NCI-H2107 treated with DMSO at 0.1 percent for 48 hours (cell line): ENCODE measurements at regions not wholly inside any gene's neighbourhood (a gene's known extent, or its start where the extent isn't known, plus 50 kb on each side); places are given as distances from the start of the nearest gene placed in this dataset.
A peak's percentile ranks its signal among the peaks of the same experiment; 100 is the strongest.
"Not testable (repeated sequence)": the region's sequence is repeated elsewhere in the genome, so short reads cannot be mapped to it uniquely, and the experiment has no call there.

ENCODE experiments used
- DNase-seq: peaks from one replicate; lab custom pipeline; 2025; ENCODE audit not compliant: unreplicated experiment; lab: John Stamatoyannopoulos, UW

DNA sequence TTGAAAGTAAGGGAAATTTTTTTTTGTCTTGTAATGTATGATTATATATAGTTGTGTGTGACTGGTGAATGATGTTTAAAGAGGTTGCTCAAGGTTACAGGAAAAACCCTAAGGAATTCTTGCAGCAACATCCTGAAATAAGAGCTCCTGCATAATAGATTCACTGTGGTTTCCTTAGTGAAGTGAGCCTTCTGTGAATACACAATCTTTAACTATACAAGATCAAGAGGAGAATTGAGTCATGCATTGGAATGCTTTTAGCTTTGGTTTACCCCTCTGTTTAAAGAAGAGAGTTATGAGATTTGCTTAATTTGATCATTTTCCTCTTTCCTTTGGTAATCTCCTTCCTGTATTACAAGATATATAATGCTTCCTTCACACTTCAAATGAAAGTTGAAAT lies 141.6 kb upstream of the EYA4 start:
- peak; percentile 24 for DNase-seq

DNA sequence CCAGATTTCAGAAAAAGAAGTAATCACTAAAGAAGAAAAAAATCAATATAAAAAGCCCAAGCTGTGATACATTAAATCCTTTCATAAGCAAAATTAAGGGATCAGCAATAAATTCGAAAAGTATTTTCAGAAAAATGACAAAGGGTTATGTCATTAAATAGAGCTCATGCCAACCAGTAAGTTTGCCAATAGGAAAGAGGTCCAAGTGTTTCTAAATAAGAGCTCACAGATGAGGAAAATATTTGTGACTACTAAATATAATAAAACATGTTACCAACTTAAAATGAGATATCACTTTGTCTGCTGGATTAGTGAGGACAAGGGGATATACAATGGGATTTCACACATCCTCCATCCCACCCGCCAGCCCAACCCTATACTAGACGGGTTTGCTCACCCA lies 140.3 kb upstream of the EYA4 start:
- no peak for DNase-seq

DNA sequence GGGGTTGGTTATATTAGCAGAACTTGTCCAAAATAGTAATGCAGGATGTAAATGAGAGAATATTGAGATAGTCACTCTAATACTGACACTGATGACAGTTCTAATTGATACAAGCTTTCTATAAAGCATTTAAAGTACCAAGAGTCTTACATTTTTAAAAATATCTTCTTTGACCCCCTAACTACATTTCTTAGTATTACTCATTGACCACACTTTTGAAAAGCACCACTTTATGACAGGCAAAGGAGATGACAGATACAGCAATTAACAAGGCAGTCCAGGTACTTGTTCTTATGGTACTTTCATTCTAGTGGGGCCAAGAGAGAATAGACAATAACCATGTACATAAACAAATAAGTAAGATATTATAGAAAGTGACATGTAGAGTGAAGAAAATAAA lies 139.4 kb upstream of the EYA4 start:
- no peak for DNase-seq

DNA sequence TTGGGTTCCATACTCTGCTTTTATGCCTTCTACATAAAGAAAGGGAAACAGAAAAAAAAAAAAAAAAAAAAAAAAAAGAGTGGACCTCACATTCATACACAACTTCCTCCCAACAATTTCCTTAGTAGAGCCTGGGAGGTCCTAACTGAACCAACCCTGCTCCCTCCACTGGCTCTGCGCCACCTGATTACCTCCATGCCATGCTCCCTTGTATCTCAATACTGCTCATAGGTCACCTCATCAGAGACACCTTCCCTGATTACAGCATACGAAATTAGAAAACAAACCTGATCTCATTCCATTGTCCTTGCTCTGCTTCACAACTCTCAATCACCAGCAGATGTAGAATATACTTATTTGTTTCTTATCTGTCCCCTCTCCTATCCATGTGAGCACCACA lies 134.2 kb upstream of the EYA4 start:
- DNase-seq: no peak

DNA sequence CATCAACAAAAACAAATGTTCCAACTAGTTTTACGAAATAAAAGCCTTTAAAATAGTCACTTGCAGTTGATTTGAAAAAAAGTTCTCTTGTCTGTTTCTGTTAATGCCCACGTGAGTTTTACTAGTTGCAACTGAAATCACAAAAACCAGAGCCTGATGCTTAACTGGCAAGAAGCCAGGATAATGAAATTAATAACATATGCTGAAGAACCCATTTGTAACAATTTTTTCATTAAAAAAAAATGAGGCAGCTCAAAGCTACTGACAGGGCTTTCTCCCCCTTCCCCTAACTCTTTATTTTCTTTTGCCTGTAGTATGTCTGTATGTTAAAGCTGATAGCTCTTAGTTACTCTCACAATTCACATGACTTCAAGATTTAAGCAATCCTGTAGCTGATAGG lies 132.7 kb upstream of the EYA4 start:
- no peak for DNase-seq

DNA sequence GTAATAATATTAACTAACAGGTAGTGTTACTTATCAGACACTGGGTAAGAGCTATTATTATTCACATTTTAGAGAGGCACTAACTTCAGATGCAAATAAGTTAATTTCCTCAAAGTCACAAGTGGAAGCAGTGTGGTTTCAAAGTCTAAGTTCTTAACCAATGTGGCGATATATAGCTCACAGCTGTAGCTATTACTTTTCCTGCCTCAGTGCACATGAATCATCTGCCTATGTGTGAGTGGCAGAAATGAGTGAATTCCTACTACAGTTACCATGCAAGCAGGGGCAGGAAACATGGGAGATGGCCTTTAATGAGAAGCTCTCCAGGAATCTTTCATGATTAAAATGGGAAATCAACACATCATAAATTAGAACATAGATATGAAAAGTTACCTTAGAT lies 126.2 kb upstream of the EYA4 start:
- DNase-seq: no peak

DNA sequence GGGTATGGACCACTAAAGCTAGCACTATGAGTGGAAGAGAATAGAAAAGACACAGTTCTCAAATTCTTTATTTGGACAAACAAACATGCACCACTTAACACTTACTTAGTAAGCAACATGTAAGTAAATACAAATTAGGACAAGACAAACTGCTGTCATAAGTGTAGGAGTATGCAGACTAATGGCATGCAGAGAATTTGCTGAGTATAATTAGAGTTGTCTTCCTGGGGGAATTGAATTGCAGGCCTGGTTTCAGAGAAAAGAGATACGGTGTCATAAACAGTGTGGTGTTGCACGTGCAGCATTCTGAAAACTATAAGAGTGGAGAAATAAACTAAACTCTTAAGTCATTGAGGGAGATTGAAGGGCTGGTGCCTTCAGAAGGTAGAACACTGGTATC lies 125.2 kb upstream of the EYA4 start:
- no peak for DNase-seq

DNA sequence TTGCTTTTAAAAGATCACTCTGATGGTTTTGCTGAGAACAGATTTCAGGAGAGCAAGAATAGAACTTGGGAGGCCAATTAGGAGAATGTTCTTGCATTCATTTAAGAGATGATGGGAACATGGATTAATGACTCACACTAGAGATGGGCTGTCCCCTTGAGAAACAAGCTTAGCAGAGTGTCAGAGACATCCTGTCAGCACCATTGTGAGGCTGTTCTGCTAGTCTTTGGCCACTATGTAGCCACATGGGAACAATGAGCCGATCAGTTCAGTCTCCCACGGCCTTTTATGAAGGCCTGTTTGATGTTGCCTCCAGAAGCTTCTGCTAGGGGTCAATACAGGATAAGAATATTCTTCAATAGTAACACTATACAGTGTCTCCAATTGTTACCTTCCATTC lies 113.0 kb upstream of the EYA4 start:
- no peak for DNase-seq

DNA sequence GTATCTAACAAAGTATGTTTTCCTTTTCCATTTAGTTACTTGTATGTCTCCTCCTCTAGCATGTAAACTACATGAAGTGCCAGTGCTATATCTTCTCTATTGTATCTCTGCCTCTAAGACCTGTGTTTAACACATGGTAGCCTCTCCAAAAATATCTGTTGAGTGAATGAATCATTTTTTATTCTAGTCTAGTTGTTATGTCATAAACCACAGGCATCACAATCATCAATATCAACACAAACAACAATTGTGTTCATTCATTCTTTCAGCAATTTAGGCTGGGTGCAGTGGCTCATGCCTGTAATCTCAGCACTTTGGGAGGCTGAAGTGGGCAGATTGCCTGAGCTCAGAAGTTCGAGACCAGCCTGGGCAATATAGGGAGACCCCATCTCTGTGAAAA lies 111.6 kb upstream of the EYA4 start:
- DNase-seq: no peak

DNA sequence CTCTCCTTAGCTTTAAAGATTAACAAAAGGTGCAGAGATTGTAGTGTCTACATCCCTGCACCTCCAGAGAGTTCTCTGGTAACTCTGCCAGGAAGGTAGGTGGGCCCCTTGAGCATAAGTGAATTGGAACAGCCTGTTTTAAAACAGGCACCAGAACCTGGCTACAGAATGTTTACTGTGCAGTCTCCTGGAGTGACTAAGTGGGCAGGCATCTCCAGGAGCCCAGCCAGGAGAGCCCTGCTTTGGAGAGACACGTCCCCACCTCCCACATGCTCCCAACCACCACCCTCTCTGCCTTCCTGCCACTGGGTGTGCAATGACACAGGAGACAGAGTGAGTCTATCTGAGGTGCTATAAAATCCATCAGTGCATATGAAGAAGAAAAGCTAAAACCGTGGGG lies 110.3 kb upstream of the EYA4 start:
- peak; percentile 35 for DNase-seq

DNA sequence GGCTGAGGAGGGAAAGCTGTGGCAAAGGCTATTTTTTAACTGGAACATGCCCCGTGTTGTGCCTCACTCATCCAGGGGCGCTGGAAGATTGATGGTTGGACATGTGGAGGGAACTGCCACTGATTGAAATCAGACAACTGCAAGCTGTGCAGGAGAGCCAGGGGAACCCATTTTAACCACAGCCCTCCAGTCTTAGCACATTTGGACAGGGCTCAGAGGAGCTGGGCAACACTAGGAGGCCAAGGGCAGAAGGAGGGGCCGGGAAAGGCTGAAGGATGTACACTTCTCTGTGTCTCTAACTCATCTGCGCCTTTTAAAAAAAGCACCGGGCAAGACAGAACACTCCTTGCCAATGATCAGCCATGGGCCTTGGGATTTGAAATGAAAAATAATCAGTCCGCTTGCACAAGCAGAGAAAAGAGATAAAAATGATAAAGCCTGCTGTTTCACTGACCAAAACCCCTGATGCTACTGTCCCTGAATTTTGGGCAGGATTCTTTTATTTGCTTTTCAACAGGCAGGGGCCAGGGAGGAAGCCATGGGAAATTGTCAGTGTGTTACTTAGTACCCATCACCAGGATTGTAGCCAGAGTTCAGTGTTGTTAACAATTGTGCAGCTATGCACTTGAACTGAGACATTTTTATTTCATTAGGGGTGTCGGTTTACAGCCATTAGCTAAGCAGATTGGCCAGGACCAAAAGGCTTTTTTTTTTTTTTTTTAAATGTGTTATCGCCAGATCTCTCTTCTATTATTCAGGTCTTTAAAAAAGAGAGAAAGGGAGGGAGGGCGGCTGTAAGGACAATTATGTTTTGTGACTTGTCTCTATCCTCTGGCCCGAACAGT lies 109.3 kb upstream of the EYA4 start:
- peak; percentile 81 for DNase-seq

DNA sequence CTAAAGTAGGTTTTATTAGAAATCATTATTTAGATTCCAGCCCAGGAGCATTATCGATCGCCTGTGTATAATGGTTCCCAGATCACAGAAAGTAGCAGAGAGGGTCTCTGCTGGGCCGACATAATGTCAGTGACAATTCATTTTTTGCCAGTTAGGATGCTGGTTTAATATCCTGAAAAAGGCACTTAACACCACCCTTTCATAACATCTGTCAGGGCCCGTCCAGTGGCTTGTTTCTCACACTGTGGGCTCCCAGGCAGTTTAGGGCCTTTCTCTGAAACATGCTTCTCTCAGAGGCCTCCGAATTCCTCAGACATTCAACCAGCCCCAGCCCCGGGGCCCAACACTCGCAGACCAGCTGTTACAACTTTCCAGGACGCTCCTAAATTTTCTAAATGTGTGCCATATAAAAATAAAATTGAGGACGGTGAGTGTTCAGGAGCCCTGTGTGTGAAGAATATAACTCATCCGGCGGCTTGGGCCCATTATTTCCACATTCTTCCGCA lies 108.6 kb upstream of the EYA4 start:
- DNase-seq: no peak

DNA sequence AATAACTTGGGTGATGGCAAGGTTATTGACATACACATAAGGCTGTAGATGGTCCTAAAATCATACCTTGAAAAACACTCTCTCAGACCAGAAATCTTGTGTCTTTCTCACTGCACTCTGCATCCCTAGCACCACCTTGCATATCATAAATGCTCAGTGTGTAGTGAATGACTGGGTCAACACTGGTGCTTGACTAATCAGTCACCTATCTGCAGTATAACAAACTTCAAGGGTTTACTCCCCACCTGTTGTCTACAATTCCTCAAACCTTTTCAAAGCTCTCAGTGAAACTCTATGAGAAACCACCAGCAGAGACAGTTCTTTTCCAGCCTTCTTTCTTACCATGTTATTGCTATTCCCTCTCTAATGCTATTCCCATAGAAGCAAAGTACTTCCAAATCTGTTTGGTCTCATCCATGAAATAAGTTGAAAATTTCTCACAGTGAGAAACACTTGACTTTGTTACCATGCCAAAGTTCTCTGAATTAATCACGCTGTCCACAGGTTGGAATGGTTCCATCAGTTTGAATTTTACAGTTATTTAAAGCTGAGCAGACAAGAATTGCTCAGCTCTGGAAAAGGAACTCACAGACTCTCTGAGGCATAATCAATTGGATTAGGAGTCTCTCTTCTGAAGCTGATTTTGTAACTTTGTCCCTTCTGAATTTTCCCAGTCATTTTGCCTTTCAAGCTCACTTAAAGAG lies 104.8 kb upstream of the EYA4 start:
- DNase-seq: no peak

DNA sequence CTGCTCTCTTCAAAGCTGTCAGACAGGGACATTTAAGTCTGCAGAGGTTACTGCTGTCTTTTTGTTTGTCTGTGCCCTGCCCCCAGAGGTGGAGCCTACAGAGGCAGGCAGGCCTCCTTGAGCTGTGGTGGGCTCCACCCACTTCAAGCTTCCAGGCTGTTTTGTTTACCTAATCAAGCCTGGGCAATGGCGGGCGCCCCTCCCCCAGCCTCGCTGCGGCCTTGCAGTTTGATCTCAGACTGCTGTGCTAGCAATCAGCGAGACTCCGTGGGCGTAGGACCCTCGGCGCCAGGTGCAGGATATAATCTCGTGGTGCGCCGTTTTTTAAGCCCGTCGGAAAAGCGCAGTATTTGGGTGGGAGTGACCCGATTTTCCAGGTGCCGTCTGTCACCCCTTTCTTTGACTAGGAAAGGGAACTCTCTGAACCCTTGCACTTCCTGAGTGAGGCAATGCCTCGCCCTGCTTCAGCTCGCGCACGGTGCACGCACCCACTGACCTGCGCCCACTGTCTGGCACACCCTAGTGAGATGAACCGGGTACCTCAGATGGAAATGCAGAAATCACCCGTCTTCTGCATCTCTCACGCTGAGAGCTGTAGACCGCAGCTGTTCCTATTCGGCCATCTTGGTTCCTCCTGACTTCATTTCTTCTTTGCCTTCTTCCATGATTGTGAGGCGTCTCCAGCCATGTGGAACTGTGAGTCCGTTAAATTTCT lies 93.5 kb upstream of the EYA4 start:
- DNase-seq: not testable (repeated sequence)

DNA sequence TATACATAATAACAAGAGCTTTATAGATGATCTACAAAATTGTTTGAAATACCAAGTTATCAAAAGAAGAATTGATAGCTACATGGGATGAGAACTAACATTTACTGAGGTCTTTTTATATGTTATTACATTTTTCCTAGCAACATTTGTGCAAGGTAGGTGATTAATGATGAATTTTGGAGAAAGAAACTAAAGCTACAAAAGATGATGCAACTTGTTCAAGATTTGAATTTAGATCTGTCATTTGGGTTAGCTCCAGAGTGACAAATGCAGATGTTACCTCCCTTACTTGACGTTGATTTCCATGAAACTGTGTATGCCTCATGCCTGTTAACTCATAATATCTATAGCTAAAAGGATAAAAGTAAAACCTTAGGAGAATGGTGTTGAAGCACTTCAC lies 84.5 kb upstream of the EYA4 start:
- DNase-seq: no peak

DNA sequence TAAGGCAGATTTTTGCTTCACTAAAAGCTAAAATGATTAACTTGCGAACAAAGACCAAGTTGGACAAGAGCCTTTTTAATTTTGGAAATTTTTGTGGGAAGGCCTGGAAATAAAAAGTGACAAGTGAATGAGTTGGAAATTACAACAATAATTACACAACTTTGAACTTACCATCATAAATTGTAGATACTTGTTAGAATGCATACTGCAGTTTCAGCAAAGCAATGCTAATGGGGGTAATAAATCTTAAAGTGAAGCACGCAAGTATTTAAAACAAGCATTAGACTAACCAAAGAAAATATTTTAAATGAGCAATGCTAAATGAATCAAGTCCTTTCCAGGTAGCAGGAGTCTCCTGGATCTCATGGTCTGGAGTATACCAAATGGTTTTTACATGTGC lies 83.2 kb upstream of the EYA4 start:
- no peak for DNase-seq

DNA sequence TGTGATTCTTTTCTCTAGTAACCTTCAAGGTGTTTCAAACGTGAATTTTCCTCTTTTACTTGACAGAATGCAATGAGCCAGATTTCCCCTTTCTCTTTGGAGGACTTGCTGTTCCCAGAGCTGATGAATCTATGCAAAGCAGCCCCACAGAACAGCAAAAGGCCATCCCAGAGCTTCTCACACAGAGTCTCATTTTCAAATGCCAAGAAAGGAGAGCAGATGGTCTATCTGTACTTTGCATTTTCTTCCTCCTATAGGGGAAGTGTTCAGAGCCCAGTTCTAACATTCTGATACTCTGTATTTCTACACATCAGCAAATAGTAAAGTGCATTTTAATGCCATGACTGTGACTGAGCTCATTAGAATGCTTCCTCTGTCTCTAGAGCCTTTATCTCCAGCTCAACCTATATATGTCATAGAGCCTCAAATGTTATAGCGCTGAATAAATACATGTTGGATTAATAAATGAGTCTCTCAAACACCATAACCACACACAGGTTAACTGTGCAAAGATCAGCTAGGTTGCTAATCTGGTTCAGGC lies 81.8 kb upstream of the EYA4 start:
- no peak for DNase-seq

DNA sequence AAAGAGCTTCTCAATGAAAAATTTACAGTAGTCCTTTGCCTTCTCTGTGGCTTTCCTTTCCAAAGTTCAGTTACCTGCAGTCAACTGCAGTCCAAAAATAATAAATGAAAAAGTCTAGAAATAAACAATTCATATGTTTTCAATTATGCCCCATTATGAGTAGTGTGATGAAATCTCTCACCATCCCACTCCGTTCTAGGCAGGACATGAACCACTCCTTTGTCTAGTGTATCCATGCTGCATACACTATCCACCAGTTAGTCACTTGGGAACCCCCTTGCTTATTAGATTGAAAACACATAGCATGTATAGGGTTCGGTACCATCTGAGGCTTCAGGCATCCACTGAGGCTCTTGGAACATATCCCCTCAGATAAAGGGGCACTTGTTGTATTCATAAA lies 80.6 kb upstream of the EYA4 start:
- no peak for DNase-seq

DNA sequence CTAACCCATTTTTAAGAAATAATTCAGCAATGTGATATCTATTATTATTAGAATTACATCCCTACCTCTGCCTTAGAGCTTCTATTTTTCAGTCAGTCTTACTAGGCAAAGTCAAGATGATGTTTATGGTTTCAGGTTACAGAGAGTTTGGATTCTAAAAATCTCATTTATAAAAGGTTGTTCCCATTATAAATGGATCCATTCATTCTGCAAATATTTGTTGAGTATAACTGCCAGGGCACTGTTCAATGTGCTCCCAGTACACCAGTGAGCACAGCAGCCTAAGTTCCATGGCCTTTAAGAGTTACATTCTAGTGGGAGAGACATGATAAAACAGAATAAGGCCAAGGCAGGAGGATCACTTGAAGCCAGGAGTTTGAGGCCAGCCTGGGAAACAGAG lies 75.9 kb upstream of the EYA4 start:
- no peak for DNase-seq

DNA sequence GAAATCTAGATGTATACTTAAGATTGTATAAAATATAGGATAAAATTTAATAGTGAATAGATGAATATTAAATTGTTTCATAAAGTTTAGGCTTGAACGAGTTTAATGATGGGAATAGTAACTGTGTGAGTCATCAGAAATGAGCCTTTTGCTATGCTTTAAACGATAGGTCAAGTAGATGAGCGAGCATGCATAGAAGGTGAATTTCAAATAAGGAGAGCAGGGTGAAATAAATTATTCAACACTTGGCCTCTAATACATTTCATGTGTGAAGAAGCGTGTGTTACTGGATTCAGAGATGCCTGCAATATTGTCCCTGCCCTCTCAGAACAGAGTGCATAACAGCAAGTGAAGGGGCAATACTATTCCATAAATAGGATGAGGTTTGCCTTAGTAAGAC lies 74.4 kb upstream of the EYA4 start:
- DNase-seq: no peak

DNA sequence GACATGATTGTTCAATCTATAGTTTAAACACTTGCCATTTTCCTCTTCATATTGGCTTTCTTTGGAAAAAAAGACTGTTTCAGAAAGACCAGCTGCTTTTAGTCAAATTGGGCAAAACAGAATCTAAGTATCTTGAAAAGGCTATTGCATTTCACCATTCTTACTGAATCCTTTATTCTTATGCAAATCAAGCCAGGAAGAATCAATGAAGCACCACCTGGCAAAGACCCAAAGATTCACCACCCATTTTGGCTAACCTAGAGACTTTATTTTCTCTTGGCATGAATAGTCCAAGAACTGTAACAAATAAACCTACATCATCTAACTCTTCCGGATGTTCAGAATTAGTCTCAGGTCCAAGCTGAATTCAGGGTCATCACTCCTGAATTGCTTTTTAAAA lies 71.3 kb upstream of the EYA4 start:
- no peak for DNase-seq

DNA sequence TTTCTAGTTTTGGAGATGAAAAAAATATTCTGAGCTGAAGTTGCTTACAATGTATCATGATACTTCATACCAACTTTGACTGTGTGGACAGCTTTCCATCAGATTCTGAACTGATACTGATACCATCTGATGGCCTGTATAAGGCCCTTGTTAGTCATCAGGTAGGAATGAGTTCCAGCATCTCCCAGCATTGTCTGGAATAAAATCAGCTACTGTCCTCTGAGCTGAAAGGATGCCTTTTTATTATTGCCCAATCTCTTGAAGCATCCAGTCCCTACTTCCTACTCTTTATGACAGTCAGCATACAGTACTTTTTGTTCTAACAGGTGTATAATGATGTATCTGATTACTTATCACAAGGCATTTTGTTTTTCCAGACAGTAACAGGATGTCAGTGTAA lies 70.6 kb upstream of the EYA4 start:
- DNase-seq: no peak
